ENCODE measurements at regions not wholly inside any gene's neighbourhood (a gene's known extent, or its start where the extent isn't known, plus 50 kb on each side); places are given as distances from the start of the nearest gene placed in this dataset.
"Not testable (repeated sequence)": the region's sequence is repeated elsewhere in the genome, so short reads cannot be mapped to it uniquely, and the experiment has no call there.

- DNase-seq = no peak
Observed at GRCh38 chr6:6414931-6415330, 94.5 kb upstream of the F13A1 start.

- DNase-seq = no peak
Observed at GRCh38 chr6:6417475-6417874, 97.0 kb upstream of the F13A1 start.

- no peak for DNase-seq
Observed at GRCh38 chr6:6418421-6418820, 98.0 kb upstream of the F13A1 start.

- no peak for DNase-seq
Observed at GRCh38 chr6:6420107-6420506, 99.6 kb upstream of the F13A1 start.

GRCh38 chr6:6434151-6434550 lies 113.7 kb upstream of the F13A1 start:
- DNase-seq = no peak

- DNase-seq = no peak
Observed at GRCh38 chr6:6434723-6435122, 114.3 kb upstream of the F13A1 start.

- DNase-seq = no peak
Observed at GRCh38 chr6:6436366-6436765, 115.9 kb upstream of the F13A1 start.

- no peak for DNase-seq
Observed at GRCh38 chr6:6436946-6437345, 116.5 kb upstream of the F13A1 start.

- no peak for DNase-seq
Observed at GRCh38 chr6:6438286-6438685, 117.8 kb upstream of the F13A1 start.

- DNase-seq = no peak
Observed at GRCh38 chr6:6439778-6440177, 119.3 kb upstream of the F13A1 start.

GRCh38 chr6:6452002-6452401 lies 131.5 kb upstream of the F13A1 start:
- no peak for DNase-seq

- DNase-seq = no peak
Observed at GRCh38 chr6:6453186-6453585, 132.7 kb upstream of the F13A1 start.

GRCh38 chr6:6455272-6455671 lies 133.2 kb upstream of the LY86 start:
- DNase-seq = no peak

- no peak for DNase-seq
Observed at GRCh38 chr6:6458172-6458571, 130.3 kb upstream of the LY86 start.

- not testable (repeated sequence) for DNase-seq
Observed at GRCh38 chr6:6459963-6460362, 128.6 kb upstream of the LY86 start.

- DNase-seq = no peak
Observed at GRCh38 chr6:6460416-6460815, 128.1 kb upstream of the LY86 start.

GRCh38 chr6:6461138-6461537 lies 127.4 kb upstream of the LY86 start:
- DNase-seq = no peak

GRCh38 chr6:6466967-6467761 lies 121.4 kb upstream of the LY86 start:
- DNase-seq = no peak

- DNase-seq = no peak
Observed at GRCh38 chr6:6469074-6469473, 119.4 kb upstream of the LY86 start.

GRCh38 chr6:6470123-6470522 lies 118.4 kb upstream of the LY86 start:
- no peak for DNase-seq

GRCh38 chr6:6471276-6471675 lies 117.2 kb upstream of the LY86 start:
- no peak for DNase-seq

GRCh38 chr6:6474170-6474920 lies 114.2 kb upstream of the LY86 start:
- DNase-seq = no peak

- no peak for DNase-seq
Observed at GRCh38 chr6:6479785-6480184, 108.7 kb upstream of the LY86 start.

GRCh38 chr6:6482256-6482655 lies 106.3 kb upstream of the LY86 start:
- no peak for DNase-seq

GRCh38 chr6:6483168-6483567 lies 105.4 kb upstream of the LY86 start:
- DNase-seq = no peak
